ENCODE measurements at regions not wholly inside any gene's neighbourhood (a gene's known extent, or its start where the extent isn't known, plus 50 kb on each side); places are given as distances from the start of the nearest gene placed in this dataset.

DNA sequence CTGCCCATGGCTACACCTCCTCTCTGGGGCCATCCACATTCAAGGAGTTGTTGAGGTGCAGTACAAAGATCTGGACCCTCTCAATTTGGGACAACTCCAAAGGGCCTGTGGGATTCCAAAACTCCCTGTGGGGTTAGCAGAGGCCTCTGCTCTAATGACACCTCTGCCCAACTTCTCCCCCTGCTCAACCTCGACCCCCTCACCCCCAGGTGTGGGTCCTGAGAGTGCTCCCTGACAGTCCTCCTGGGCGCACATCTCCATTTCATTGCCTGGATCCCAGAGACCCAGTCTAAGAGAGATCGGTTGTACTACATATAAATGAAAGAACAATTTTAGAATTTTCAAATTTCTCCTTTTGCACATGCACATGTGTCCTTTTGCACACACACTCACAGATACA lies 73.0 kb upstream of the NKD1 start:
- TF ChIP-seq POLR2AphosphoS5 (IDR thresholded peaks at IDR 0.05) (no peak), POLR2A (IDR thresholded peaks at IDR 0.05) (no peak)
- TF ChIP-seq, protein P1, sequence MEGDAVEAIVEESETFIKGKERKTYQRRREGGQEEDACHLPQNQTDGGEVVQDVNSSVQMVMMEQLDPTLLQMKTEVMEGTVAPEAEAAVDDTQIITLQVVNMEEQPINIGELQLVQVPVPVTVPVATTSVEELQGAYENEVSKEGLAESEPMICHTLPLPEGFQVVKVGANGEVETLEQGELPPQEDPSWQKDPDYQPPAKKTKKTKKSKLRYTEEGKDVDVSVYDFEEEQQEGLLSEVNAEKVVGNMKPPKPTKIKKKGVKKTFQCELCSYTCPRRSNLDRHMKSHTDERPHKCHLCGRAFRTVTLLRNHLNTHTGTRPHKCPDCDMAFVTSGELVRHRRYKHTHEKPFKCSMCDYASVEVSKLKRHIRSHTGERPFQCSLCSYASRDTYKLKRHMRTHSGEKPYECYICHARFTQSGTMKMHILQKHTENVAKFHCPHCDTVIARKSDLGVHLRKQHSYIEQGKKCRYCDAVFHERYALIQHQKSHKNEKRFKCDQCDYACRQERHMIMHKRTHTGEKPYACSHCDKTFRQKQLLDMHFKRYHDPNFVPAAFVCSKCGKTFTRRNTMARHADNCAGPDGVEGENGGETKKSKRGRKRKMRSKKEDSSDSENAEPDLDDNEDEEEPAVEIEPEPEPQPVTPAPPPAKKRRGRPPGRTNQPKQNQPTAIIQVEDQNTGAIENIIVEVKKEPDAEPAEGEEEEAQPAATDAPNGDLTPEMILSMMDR (IDR thresholded peaks at IDR 0.05), result no peak
- Histone ChIP-seq H3K9me3 (no peaks in the 10 kb centered on the region), H3K4me1 (replicated peaks) (no peaks in the 10 kb centered on the region), H3K4me3 (no peak overlapping the region), H3K36me3 (no peaks in the 10 kb centered on the region), H3K27ac (no peak overlapping the region), H3K27me3 (replicated peaks; ENCODE audit: insufficient read depth) (peaks cover 6% of the 10 kb centered on the region)
- WGBS, result 88% methylated on average over 3 of the region's 3 CpGs
- no peak for DNase-seq (ENCODE audit: low spot score)
- intact Hi-C loops (cut with DNase I), result no loop called here

DNA sequence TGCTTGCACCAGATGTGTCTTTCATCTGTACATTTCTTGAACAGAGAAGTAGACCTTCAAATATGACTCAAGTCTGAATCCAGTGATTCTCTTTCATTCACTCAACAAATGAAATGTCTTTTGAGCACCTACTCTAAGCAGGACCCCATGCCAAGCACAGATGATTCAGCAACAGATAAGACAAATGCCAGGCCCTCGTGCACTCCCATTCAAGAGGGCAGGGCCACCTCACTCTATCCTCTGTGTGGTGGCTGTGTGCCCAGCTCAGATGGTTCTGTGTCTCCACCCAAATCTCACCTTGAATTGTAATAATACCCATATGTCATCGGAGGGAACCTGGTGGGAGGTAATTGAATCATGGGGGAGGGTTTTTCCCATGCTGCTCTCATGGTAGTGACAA lies 74.1 kb upstream of the NKD1 start:
- intact Hi-C loops (cut with DNase I), result no loop called here
- TF ChIP-seq POLR2A (IDR thresholded peaks at IDR 0.05), result no peak
- no peak for TF ChIP-seq POLR2AphosphoS5 (IDR thresholded peaks at IDR 0.05)
- TF ChIP-seq, protein P1 (IDR thresholded peaks at IDR 0.05), result no peak
- H3K27ac ChIP-seq, result no peak overlapping the region
- no peaks in the 10 kb centered on the region for H3K9me3 ChIP-seq
- peaks cover 6% of the 10 kb centered on the region for H3K27me3 ChIP-seq (replicated peaks; ENCODE audit: insufficient read depth)
- no peak overlapping the region for H3K4me3 ChIP-seq
- DNase-seq (ENCODE audit: low spot score), result no peak
- no peaks in the 10 kb centered on the region for H3K4me1 ChIP-seq (replicated peaks)
- 50% methylated on average over 2 of the region's 2 CpGs for WGBS
- H3K36me3 ChIP-seq, result no peaks in the 10 kb centered on the region

DNA sequence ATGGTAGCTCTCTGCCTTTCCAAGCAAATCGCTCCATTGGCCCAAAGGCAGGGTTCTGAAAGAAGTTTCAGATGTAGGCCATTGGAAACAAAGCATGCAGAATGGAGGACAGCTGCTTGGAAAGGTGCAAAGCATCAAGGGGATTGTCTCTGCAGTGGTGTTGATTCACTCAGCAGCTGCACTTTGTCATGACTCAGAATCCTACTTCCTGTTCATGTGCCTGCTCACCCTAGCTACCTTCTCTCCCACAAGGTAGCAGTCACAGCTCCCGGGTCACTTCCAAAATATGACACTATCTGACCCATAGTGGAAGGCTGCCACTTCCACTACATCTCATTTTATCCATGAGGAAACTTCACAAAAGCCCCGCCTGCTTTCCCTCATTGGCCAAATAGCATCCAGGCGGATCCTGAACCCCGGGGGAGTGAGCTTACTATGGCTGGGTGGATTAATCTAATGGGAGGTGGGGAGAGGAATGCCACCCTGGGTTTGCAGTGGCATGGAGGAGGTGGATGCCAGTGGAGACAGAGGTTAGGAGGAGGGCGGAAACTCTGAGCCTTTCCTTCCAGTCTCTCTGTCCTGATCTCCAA lies 74.7 kb upstream of the NKD1 start:
- 86% methylated on average over 6 of the region's 6 CpGs for WGBS

DNA sequence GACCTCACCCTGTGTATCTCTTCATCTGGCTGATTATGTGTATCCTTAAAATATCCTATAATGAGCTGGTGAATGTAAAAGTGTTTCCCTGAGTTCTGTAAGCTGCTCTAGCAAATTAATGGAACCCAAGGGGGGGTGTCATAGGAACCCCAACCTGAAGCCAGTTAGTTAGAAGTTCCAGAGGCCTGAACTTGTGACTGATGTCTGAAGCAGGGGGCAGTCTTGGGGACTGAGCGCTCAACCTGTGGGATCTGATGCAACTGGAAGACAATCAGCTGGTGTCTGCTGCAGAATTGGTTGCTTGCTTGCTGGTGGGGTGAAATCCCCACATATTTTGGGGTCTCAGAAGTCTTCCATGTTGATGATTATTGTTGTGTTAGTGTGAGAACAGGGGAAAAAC lies 75.7 kb upstream of the NKD1 start:
- H3K27ac ChIP-seq, result no peak overlapping the region
- DNase-seq (ENCODE audit: low spot score), result no peak
- no peaks in the 10 kb centered on the region for H3K27me3 ChIP-seq (replicated peaks; ENCODE audit: insufficient read depth)
- H3K4me3 ChIP-seq, result no peak overlapping the region
- TF ChIP-seq POLR2AphosphoS5 (IDR thresholded peaks at IDR 0.05) (no peak), POLR2A (IDR thresholded peaks at IDR 0.05) (no peak)
- TF ChIP-seq, protein P1 (IDR thresholded peaks at IDR 0.05), result no peak
- intact Hi-C loops (cut with DNase I), result no loop called here
- WGBS, result 100% methylated on average over 1 of the region's 1 CpG
- peaks cover 6% of the 10 kb centered on the region for H3K4me1 ChIP-seq (replicated peaks)
- no peaks in the 10 kb centered on the region for H3K9me3 ChIP-seq
- H3K36me3 ChIP-seq, result no peaks in the 10 kb centered on the region

More for the DNA sequence above, 74.7 kb upstream of the NKD1 start:
- TF ChIP-seq POLR2AphosphoS5 (IDR thresholded peaks at IDR 0.05) (no peak), POLR2A (IDR thresholded peaks at IDR 0.05) (no peak)
- TF ChIP-seq, protein P1 (IDR thresholded peaks at IDR 0.05), result no peak
- Histone ChIP-seq H3K4me1 (replicated peaks) (no peaks in the 10 kb centered on the region), H3K4me3 (no peak overlapping the region), H3K27ac (no peak overlapping the region), H3K27me3 (replicated peaks; ENCODE audit: insufficient read depth) (peaks cover 2% of the 10 kb centered on the region), H3K36me3 (no peaks in the 10 kb centered on the region), H3K9me3 (no peaks in the 10 kb centered on the region)
- intact Hi-C loops (cut with DNase I), result no loop called here
- DNase-seq (ENCODE audit: low spot score), result no peak

DNA sequence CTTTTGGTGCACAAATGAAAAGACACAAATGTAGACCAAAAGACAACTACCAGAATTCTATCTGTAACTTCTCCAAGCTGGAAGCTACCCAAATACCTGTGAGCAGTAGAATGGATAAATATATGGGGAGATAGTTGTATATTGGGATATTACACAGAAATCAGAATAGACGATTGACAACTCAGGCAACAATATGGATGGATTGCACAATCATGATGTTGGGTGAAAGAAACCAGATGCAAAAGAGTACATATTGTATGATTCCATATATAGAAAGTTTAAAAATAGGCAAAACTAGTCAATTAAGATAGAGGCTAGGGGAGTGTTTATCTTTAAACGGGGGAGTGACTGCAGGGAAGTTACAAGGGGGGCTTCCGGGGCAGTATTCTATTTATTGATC lies 77.5 kb upstream of the NKD1 start:
- intact Hi-C loops (cut with DNase I), result no loop called here
- Histone ChIP-seq H3K27ac (no peak overlapping the region), H3K27me3 (replicated peaks; ENCODE audit: insufficient read depth) (no peaks in the 10 kb centered on the region), H3K36me3 (no peaks in the 10 kb centered on the region), H3K4me3 (no peak overlapping the region), H3K9me3 (no peaks in the 10 kb centered on the region), H3K4me1 (replicated peaks) (peaks cover 6% of the 10 kb centered on the region)
- DNase-seq (ENCODE audit: low spot score), result no peak
- WGBS, result 76% methylated on average over 3 of the region's 3 CpGs
- TF ChIP-seq, protein P1 (IDR thresholded peaks at IDR 0.05), result no peak
- TF ChIP-seq POLR2A (IDR thresholded peaks at IDR 0.05) (no peak), POLR2AphosphoS5 (IDR thresholded peaks at IDR 0.05) (no peak)
